GM12873 (cell line): ENCODE measurements at regions not wholly inside any gene's neighbourhood (a gene's known extent, or its start where the extent isn't known, plus 50 kb on each side); places are given as distances from the start of the nearest gene placed in this dataset.

ENCODE experiments used
- CTCF ChIP-seq: IDR thresholded peaks from 2 replicates; pipeline ENCODE4 v1.5.1; 2012; ENCODE audit warnings: low read depth, mild to moderate bottlenecking, moderate library complexity, low read length, control low read depth; ENCODE audit not compliant: insufficient read depth; ENCODE audit errors: missing control alignments

- no peak for TF ChIP-seq CTCF
These were observed 1229.1 kb upstream of the ACVR2A start for GRCh38 chr2:146615778-146616177.

- no peak for TF ChIP-seq CTCF
These were observed 1236.3 kb upstream of the ACVR2A start for GRCh38 chr2:146608490-146608889.

- no peak for TF ChIP-seq CTCF
These were observed 1240.3 kb upstream of the ACVR2A start for GRCh38 chr2:146604521-146604920.

GRCh38 chr2:146602856-146603255 lies 1242.0 kb upstream of the ACVR2A start:
- no peak for TF ChIP-seq CTCF

- TF ChIP-seq CTCF, result no peak
These were observed 1242.4 kb upstream of the ACVR2A start for GRCh38 chr2:146602383-146602782.

- no peak for TF ChIP-seq CTCF
These were observed 1246.0 kb upstream of the ACVR2A start for GRCh38 chr2:146598791-146599190.

GRCh38 chr2:146597291-146597690 lies 1247.5 kb upstream of the ACVR2A start:
- TF ChIP-seq CTCF, result no peak
